A549 (cell line): ENCODE measurements at regions not wholly inside any gene's neighbourhood (a gene's known extent, or its start where the extent isn't known, plus 50 kb on each side); places are given as distances from the start of the nearest gene placed in this dataset.

ENCODE experiments used
- ATAC-seq, 2 experiments: fragments of 200-7000 bp in 1 of 2; fragments of >200 bp in 1 of 2; cut with Nextera tagmentation in 1 of 2; cut with Tn5 transposase in 1 of 2; 3 replicates each; pipeline versions ENCODE4 v1.8.0 to v1.9.1; 2018 to 2020; ENCODE audit warnings: mild to moderate bottlenecking in 1 of 2, moderate library complexity in 1 of 2
- CTCF ChIA-PET: fragments of 300-600 bp; sonication (Branson Sonifier 250); formaldehyde crosslinking; extraction: SDS; loops from one replicate; lab custom pipeline; 2021; ENCODE audit warnings: antibody characterized with exemption, inconsistent platforms; lab: Yijun Ruan, JAX
- POLR2A ChIA-PET: fragments of 350-600 bp; formaldehyde crosslinking; extraction: SDS; loops from one replicate; lab custom pipeline; 2021; ENCODE audit warnings: antibody characterized with exemption, inconsistent platforms; lab: Yijun Ruan, JAX
- DNase-seq, 2 experiments: peaks; one replicate each; pipeline versions ENCODE4 v3.0.0 to v3.0.0-alpha.2; 2011 to 2016; ENCODE audit warnings: low read depth in 1 of 2, low spot score in 1 of 2
- FAIRE-seq: peaks from 2 replicates; lab custom pipeline; 2011; peaks lifted over from hg19 to GRCh38; lab: Jason Lieb, UNC
- H3K27ac ChIP-seq, 2 experiments: fragments of >200 bp; sonication (Bioruptor Twin); formaldehyde crosslinking; 3 replicates each; pipeline ENCODE4 v1.5.1; 2016 to 2017
- H3K4me1 ChIP-seq: fragments of >200 bp; sonication (Bioruptor Twin); formaldehyde crosslinking; 3 replicates; pipeline ENCODE4 v1.6.1; 2016
- H3K4me2 ChIP-seq: fragments of >200 bp; sonication (Bioruptor Twin); formaldehyde crosslinking; 3 replicates; pipeline ENCODE4 v1.6.1; 2016
- H3K4me3 ChIP-seq: fragments of >200 bp; sonication (Bioruptor Twin); formaldehyde crosslinking; 3 replicates; pipeline ENCODE4 v1.5.1; 2016
- H3K9me3 ChIP-seq: fragments of >200 bp; sonication (Bioruptor Twin); formaldehyde crosslinking; 3 replicates; pipeline ENCODE4 v1.6.1; 2016
- CBX2 ChIP-seq: fragments of 200-600 bp; sonication (generic); IDR thresholded peaks from 2 replicates; pipeline ENCODE4 v1.6.1; 2016; ENCODE audit warnings: low read depth, mild to moderate bottlenecking, borderline replicate concordance
- CTCF ChIP-seq: fragments of >200 bp; sonication (Bioruptor Twin); formaldehyde crosslinking; IDR thresholded peaks from 3 replicates; pipeline ENCODE4 v1.5.1; 2016
- E2F6 ChIP-seq: IDR thresholded peaks from 2 replicates; pipeline ENCODE4 v1.6.1; 2012; ENCODE audit warnings: low read depth, borderline replicate concordance
- EHF ChIP-seq: fragments of 250-450 bp; sonication (Bioruptor Pico); IDR thresholded peaks from 2 replicates; pipeline ENCODE4 v1.5.0; 2020; ENCODE audit warnings: mild to moderate bottlenecking
- EP300 ChIP-seq, 2 experiments: fragments of >200 bp; sonication (Bioruptor Twin); formaldehyde crosslinking; IDR thresholded peaks; 2 replicates in 1 of 2; 3 replicates in 1 of 2; pipeline ENCODE4 v1.6.1; 2016 to 2017
- FOSB ChIP-seq: fragments of 250-450 bp; sonication (Bioruptor Pico); IDR thresholded peaks from 2 replicates; pipeline ENCODE4 v1.5.0; 2020; ENCODE audit warnings: mild to moderate bottlenecking, moderate library complexity
- FOSL2 ChIP-seq, 2 experiments: fragments of 450-650 bp in 1 of 2; fragments of >200 bp in 1 of 2; sonication (Bioruptor Twin) in 1 of 2; formaldehyde crosslinking; IDR thresholded peaks; 2 replicates each; pipeline versions ENCODE4 v1.5.0 to v1.6.1; 2016 to 2020; ENCODE audit warnings: mild to moderate bottlenecking in 1 of 2, moderate library complexity in 1 of 2
- HDAC2 ChIP-seq: fragments of 200-600 bp; sonication (generic); IDR thresholded peaks from 2 replicates; pipeline ENCODE4 v1.6.1; 2016
- HES2 ChIP-seq: fragments of >200 bp; sonication (Bioruptor Twin); formaldehyde crosslinking; IDR thresholded peaks from 2 replicates; pipeline ENCODE4 v1.6.1; 2016
- JUN ChIP-seq, 2 experiments: fragments of >200 bp; sonication (Bioruptor Twin); formaldehyde crosslinking; IDR thresholded peaks; 2 replicates in 1 of 2; 3 replicates in 1 of 2; pipeline ENCODE4 v1.6.1; 2016 to 2017
- KDM5A ChIP-seq: fragments of 200-600 bp; sonication (generic); IDR thresholded peaks from 2 replicates; pipeline ENCODE4 v1.6.1; 2016; ENCODE audit warnings: antibody characterized with exemption, mild to moderate bottlenecking
- MAFK ChIP-seq: fragments of 450-650 bp; IDR thresholded peaks from 2 replicates; pipeline ENCODE4 v1.6.1; 2014; ENCODE audit not compliant: partially characterized antibody
- MAX ChIP-seq: IDR thresholded peaks from 2 replicates; pipeline ENCODE4 v1.6.1; 2012
- MAZ ChIP-seq: fragments of 150-350 bp; IDR thresholded peaks from 2 replicates; pipeline ENCODE4 v1.6.1; 2014; ENCODE audit warnings: antibody characterized with exemption, low read depth, low read length, borderline replicate concordance
- MYC ChIP-seq: IDR thresholded peaks from 2 replicates; pipeline ENCODE4 v1.6.1; 2012; ENCODE audit warnings: mild to moderate bottlenecking, inconsistent platforms, low read length, improper control_type of control experiment, borderline replicate concordance
- NFE2L2 ChIP-seq: fragments of 150-350 bp; conservative IDR thresholded peaks from 2 replicates; pipeline ENCODE4 v1.6.1; 2014; ENCODE audit warnings: low read length
- NPAS2 ChIP-seq: fragments of 250-450 bp; sonication (Bioruptor Pico); IDR thresholded peaks from 2 replicates; pipeline ENCODE4 v1.8.0; 2022; ENCODE audit warnings: mild to moderate bottlenecking, moderate library complexity, borderline replicate concordance
- PBX3 ChIP-seq: IDR thresholded peaks from 2 replicates; pipeline ENCODE4 v1.6.1; 2012
- PHF8 ChIP-seq: fragments of 200-600 bp; sonication (generic); IDR thresholded peaks from 2 replicates; pipeline ENCODE4 v1.6.1; 2016; ENCODE audit warnings: low read depth, mild to moderate bottlenecking, antibody characterized with exemption, moderate library complexity, borderline replicate concordance
- POLR2AphosphoS2 ChIP-seq: conservative IDR thresholded peaks from 2 replicates; pipeline ENCODE4 v1.6.1; 2012; ENCODE audit warnings: low read length, improper control_type of control experiment, inconsistent platforms
- RAD21 ChIP-seq, 2 experiments: fragments of >200 bp in 1 of 2; sonication (Bioruptor Twin) in 1 of 2; formaldehyde crosslinking in 1 of 2; IDR thresholded peaks in 1 of 2; conservative IDR thresholded peaks in 1 of 2; 2 replicates in 1 of 2; 3 replicates in 1 of 2; pipeline ENCODE4 v1.6.1; 2012 to 2018; ENCODE audit warnings: inconsistent platforms in 1 of 2
- RARB ChIP-seq: fragments of 250-450 bp; sonication (Bioruptor Pico); IDR thresholded peaks from 2 replicates; pipeline ENCODE4 v1.8.0; 2021; ENCODE audit warnings: mild to moderate bottlenecking, moderate library complexity
- SREBF2 ChIP-seq: fragments of 450-650 bp; IDR thresholded peaks from 2 replicates; pipeline ENCODE4 v1.6.1; 2014; ENCODE audit warnings: mild to moderate bottlenecking, moderate library complexity
- TP53 ChIP-seq: fragments of 250-450 bp; sonication (Bioruptor Pico); IDR thresholded peaks from 2 replicates; pipeline ENCODE4 v1.5.0; 2021; ENCODE audit warnings: mild to moderate bottlenecking, moderate library complexity
- ZC3H11A ChIP-seq: fragments of 450-650 bp; IDR thresholded peaks from 2 replicates; pipeline ENCODE4 v1.6.1; 2014; ENCODE audit warnings: antibody characterized with exemption, mild to moderate bottlenecking
- ZNF302 ChIP-seq: fragments of 250-450 bp; sonication (Bioruptor Pico); IDR thresholded peaks from 2 replicates; pipeline ENCODE4 v1.9.0; 2021; ENCODE audit warnings: inconsistent platforms, mild to moderate bottlenecking, moderate library complexity
- ZSCAN20 ChIP-seq: fragments of 250-450 bp; sonication (Bioruptor Pico); IDR thresholded peaks from 2 replicates; pipeline ENCODE4 v1.8.0; 2022; ENCODE audit warnings: mild to moderate bottlenecking, moderate library complexity
- WGBS: methylation state at CpG from one replicate; pipeline ENCODE4 v1.1.6; 2017; ENCODE audit errors: missing lambda C conversion rate; 5-methylcytosine and 5-hydroxymethylcytosine counted together

GRCh38 chr2:167345559-167345958 lies 457.3 kb downstream of the XIRP2 start:
- ATAC-seq (no peak), FAIRE-seq (no peak), DNase-seq (no peak)
- H3K4me2 ChIP-seq, result no peak overlapping the region
- H3K9me3 ChIP-seq, result no peaks in the 10 kb centered on the region
- no peak overlapping the region for H3K4me3 ChIP-seq
- TF ChIP-seq HDAC2 (no peak), KDM5A (no peak), ZC3H11A (no peak), NPAS2 (no peak), E2F6 (no peak), POLR2AphosphoS2 (no peak), EHF (CRISPR knock-in tag) (no peak), MAZ (no peak), JUN (IDR thresholded peaks at IDR 0.05) (no peak), PHF8 (no peak), NFE2L2 (no peak), RARB (no peak), TP53 (CRISPR knock-in tag) (no peak), SREBF2 (no peak), ZSCAN20 (CRISPR knock-in tag) (no peak), CTCF (no peak), MYC (no peak)
- CTCF ChIA-PET, result no interaction called here
- POLR2A ChIA-PET, result no interaction called here
- no peak overlapping the region for H3K27ac ChIP-seq
- 40% methylated on average over 2 of the region's 2 CpGs for WGBS
- H3K4me1 ChIP-seq, result no peaks in the 10 kb centered on the region

- Histone ChIP-seq H3K4me1 (no peaks in the 10 kb centered on the region), H3K4me2 (no peak overlapping the region), H3K27ac (no peak overlapping the region), H3K9me3 (no peaks in the 10 kb centered on the region), H3K4me3 (no peak overlapping the region)
- no peak for ATAC-seq
- ChIA-PET POLR2A (no interaction called here), CTCF (no interaction called here)
- TF ChIP-seq RAD21 (conservative IDR thresholded peaks at IDR 0.05 in 1 of 2, IDR thresholded peaks at IDR 0.05 in 1 of 2) (0 out of 5 replicates have a peak, but pooled peaks of 1 of the 2 experiments have one; percentile 5), FOSB (CRISPR knock-in tag) (no peak)
- WGBS, result 52% methylated on average over 1 of the region's 1 CpG
- no peak for FAIRE-seq
- peak in 1 of 2 experiments; percentile 14 for DNase-seq
Observed at GRCh38 chr2:167342769-167343168, 454.5 kb downstream of the XIRP2 start.

GRCh38 chr2:167340322-167340721 lies 452.0 kb downstream of the XIRP2 start:
- ATAC-seq (no peak), DNase-seq (no peak), FAIRE-seq (no peak)
- no peak overlapping the region for H3K27ac ChIP-seq
- no peak overlapping the region for H3K4me3 ChIP-seq
- POLR2A ChIA-PET, result interaction anchor here (0.6 kb wide), 1 partner anchor 16 kb away, joined by 4 read pairs; no protein-coding TSS in a partner anchor
- no peaks in the 10 kb centered on the region for H3K4me1 ChIP-seq
- CTCF ChIA-PET, result no interaction called here
- no peaks in the 10 kb centered on the region for H3K9me3 ChIP-seq
- TF ChIP-seq ZC3H11A (no peak), MAFK (peak; percentile 51)
- no peak overlapping the region for H3K4me2 ChIP-seq
- 58% methylated on average over 4 of the region's 4 CpGs for WGBS

- Histone ChIP-seq H3K4me1 (no peaks in the 10 kb centered on the region), H3K4me3 (no peak overlapping the region), H3K27ac (no peak overlapping the region), H3K4me2 (no peak overlapping the region), H3K9me3 (no peaks in the 10 kb centered on the region)
- WGBS, result 29% methylated on average over 2 of the region's 2 CpGs
- TF ChIP-seq PBX3 (no peak), EP300 (IDR thresholded peaks at IDR 0.05) (no peak), FOSL2 (IDR thresholded peaks at IDR 0.05) (no peak), FOSL2 (CRISPR knock-in tag; IDR thresholded peaks at IDR 0.05) (no peak), ZNF302 (CRISPR knock-in tag) (no peak), FOSB (CRISPR knock-in tag) (no peak), SREBF2 (no peak), HES2 (no peak), CBX2 (no peak), MAX (no peak)
- ChIA-PET CTCF (no interaction called here), POLR2A (no interaction called here)
- DNase-seq (no peak), ATAC-seq (no peak), FAIRE-seq (no peak)
Observed at GRCh38 chr2:167336213-167336612, 447.9 kb downstream of the XIRP2 start.
